Uterus (tissue), 3 donors: ENCODE measurements at regions not wholly inside any gene's neighbourhood (a gene's known extent, or its start where the extent isn't known, plus 50 kb on each side); places are given as distances from the start of the nearest gene placed in this dataset.

Experiments
- DNase-seq, 2 donors: peaks; one replicate each; pipeline ENCODE4 v3.0.0-alpha.2; 2019 to 2020
- H3K27ac ChIP-seq, 2 donors: fragments of 200-600 bp; sonication (generic); 1 replicate in 1 of 2; 2 replicates in 1 of 2; pipeline ENCODE4 v1.5.1; 2016 to 2018
- H3K27me3 ChIP-seq, 2 donors: fragments of 200-600 bp; sonication (generic); one replicate each; pipeline ENCODE4 v1.5.1; 2018 to 2019; ENCODE audit warnings: control low read depth in 1 of 2
- H3K36me3 ChIP-seq, 2 donors: fragments of 200-600 bp; sonication (generic); one replicate each; pipeline ENCODE4 v1.5.1; 2019; ENCODE audit warnings: control low read depth in 1 of 2
- H3K4me1 ChIP-seq, 2 donors: fragments of 200-600 bp; sonication (generic); one replicate each; pipeline ENCODE4 v1.5.1; 2018 to 2019; ENCODE audit warnings: control low read depth in 1 of 2
- H3K4me3 ChIP-seq, 2 donors: fragments of 200-600 bp; sonication (generic); 1 replicate in 1 of 2; 2 replicates in 1 of 2; pipeline ENCODE4 v1.5.1; 2018 to 2019; ENCODE audit warnings: mild to moderate bottlenecking in 1 of 2
- H3K9me3 ChIP-seq, 2 donors: fragments of 200-600 bp; sonication (generic); one replicate each; pipeline ENCODE4 v1.5.1; 2019; ENCODE audit warnings: control low read depth in 1 of 2
- POLR2A ChIP-seq, 2 donors: fragments of 450-650 bp; IDR thresholded peaks; one replicate each; pipeline ENCODE4 v1.6.1; 2016; ENCODE audit warnings: antibody characterized with exemption in 2 of 2, mild to moderate bottlenecking in 1 of 2, moderate library complexity in 1 of 2
- intact Hi-C: fragments of 100-400 bp; cut with DNase I; formaldehyde crosslinking; loops from one replicate; pipeline ENCODE4 v1.15.1; 2023; ENCODE audit warnings: low total_unique reads
- TF ChIP-seq, protein P1 (sequence below), 4 experiments: fragments of 200-600 bp in 2 of 4; fragments of 450-650 bp in 2 of 4; sonication (generic) in 2 of 4; IDR thresholded peaks; one replicate each; pipeline ENCODE4 v1.5.1; 2016 to 2019; ENCODE audit warnings: antibody characterized with exemption in 4 of 4, mild to moderate bottlenecking in 2 of 4, moderate library complexity in 1 of 4
- donor health status: DM: yes; HTN: yes; CAD: no.

- Histone ChIP-seq H3K4me3 (no peak overlapping the region), H3K27me3 (no peaks in the 10 kb centered on the region), H3K9me3 (no peaks in the 10 kb centered on the region), H3K4me1 (no peaks in the 10 kb centered on the region), H3K36me3 (no peaks in the 10 kb centered on the region), H3K27ac (no peak overlapping the region)
- intact Hi-C loops = no loop called here
- DNase-seq = no peak
- no peak for TF ChIP-seq POLR2A (IDR thresholded peaks at IDR 0.05)
- TF ChIP-seq, protein P1, sequence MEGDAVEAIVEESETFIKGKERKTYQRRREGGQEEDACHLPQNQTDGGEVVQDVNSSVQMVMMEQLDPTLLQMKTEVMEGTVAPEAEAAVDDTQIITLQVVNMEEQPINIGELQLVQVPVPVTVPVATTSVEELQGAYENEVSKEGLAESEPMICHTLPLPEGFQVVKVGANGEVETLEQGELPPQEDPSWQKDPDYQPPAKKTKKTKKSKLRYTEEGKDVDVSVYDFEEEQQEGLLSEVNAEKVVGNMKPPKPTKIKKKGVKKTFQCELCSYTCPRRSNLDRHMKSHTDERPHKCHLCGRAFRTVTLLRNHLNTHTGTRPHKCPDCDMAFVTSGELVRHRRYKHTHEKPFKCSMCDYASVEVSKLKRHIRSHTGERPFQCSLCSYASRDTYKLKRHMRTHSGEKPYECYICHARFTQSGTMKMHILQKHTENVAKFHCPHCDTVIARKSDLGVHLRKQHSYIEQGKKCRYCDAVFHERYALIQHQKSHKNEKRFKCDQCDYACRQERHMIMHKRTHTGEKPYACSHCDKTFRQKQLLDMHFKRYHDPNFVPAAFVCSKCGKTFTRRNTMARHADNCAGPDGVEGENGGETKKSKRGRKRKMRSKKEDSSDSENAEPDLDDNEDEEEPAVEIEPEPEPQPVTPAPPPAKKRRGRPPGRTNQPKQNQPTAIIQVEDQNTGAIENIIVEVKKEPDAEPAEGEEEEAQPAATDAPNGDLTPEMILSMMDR (IDR thresholded peaks at IDR 0.05) = no peak
These were observed 127.9 kb downstream of the DTWD1 start for GRCh38 chr15:49748791-49749190.

GRCh38 chr15:49750553-49750952 is 129.7 kb downstream of the DTWD1 start:
- Histone ChIP-seq H3K4me1 (no peaks in the 10 kb centered on the region), H3K36me3 (no peaks in the 10 kb centered on the region), H3K4me3 (no peak overlapping the region), H3K9me3 (no peaks in the 10 kb centered on the region), H3K27me3 (no peaks in the 10 kb centered on the region), H3K27ac (no peak overlapping the region)
- TF ChIP-seq, protein P1 (IDR thresholded peaks at IDR 0.05) = no peak
- TF ChIP-seq POLR2A (IDR thresholded peaks at IDR 0.05) = no peak
- no peak for DNase-seq
- intact Hi-C loops = no loop called here

DNA sequence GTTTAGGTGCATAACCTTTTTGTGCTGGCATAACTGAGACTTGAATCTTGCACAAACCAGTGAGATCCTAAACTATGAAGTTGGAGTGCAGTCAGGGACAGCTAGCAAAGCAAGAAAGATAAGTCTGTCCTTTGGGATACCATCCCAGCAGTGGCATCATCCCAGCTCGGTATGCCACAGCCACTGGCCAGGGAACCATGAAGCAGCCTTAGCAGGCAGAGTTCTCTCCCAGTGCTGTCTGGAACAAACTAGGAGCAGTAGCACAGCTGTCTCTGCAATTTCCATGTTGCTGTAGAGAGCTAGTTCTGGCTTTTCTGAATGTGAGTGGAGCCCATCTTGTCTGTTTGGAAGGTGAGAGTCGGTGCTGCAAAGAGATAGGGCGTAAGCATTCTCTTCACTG is 130.3 kb downstream of the DTWD1 start:
- Histone ChIP-seq H3K4me1 (no peaks in the 10 kb centered on the region), H3K27ac (no peak overlapping the region), H3K36me3 (no peaks in the 10 kb centered on the region), H3K27me3 (no peaks in the 10 kb centered on the region), H3K9me3 (no peaks in the 10 kb centered on the region), H3K4me3 (no peak overlapping the region)
- no peak for DNase-seq
- TF ChIP-seq POLR2A (IDR thresholded peaks at IDR 0.05) = no peak
- TF ChIP-seq, protein P1 (IDR thresholded peaks at IDR 0.05) = no peak
- intact Hi-C loops = no loop called here

GRCh38 chr15:49751751-49752150 is 130.9 kb downstream of the DTWD1 start:
- DNase-seq = no peak
- Histone ChIP-seq H3K4me3 (no peak overlapping the region), H3K9me3 (no peaks in the 10 kb centered on the region), H3K4me1 (no peaks in the 10 kb centered on the region), H3K27me3 (no peaks in the 10 kb centered on the region), H3K36me3 (no peaks in the 10 kb centered on the region), H3K27ac (no peak overlapping the region)
- TF ChIP-seq, protein P1 (IDR thresholded peaks at IDR 0.05) = no peak
- no peak for TF ChIP-seq POLR2A (IDR thresholded peaks at IDR 0.05)
- intact Hi-C loops = no loop called here

GRCh38 chr15:49752517-49752916 is 131.7 kb downstream of the DTWD1 start:
- Histone ChIP-seq H3K4me3 (no peak overlapping the region), H3K4me1 (no peaks in the 10 kb centered on the region), H3K27ac (no peak overlapping the region), H3K36me3 (no peaks in the 10 kb centered on the region), H3K9me3 (no peaks in the 10 kb centered on the region), H3K27me3 (no peaks in the 10 kb centered on the region)
- no peak for TF ChIP-seq POLR2A (IDR thresholded peaks at IDR 0.05)
- TF ChIP-seq, protein P1 (IDR thresholded peaks at IDR 0.05) = no peak
- intact Hi-C loops = no loop called here
- no peak for DNase-seq
